ENCODE measurements at regions not wholly inside any gene's neighbourhood (a gene's known extent, or its start where the extent isn't known, plus 50 kb on each side); places are given as distances from the start of the nearest gene placed in this dataset.

GRCh38 chr2:172345956-172346555, 81.3 kb upstream of the ITGA6 start:
- TF ChIP-seq CTCF (IDR thresholded peaks at IDR 0.05 in 8 of 11, conservative IDR thresholded peaks at IDR 0.05 in 3 of 11) (no peak), POLR2A (IDR thresholded peaks at IDR 0.05) (no peak), POLR2AphosphoS5 (IDR thresholded peaks at IDR 0.05) (no peak)

Data from spleen (tissue), 7 donors.